ENCODE measurements at regions not wholly inside any gene's neighbourhood (a gene's known extent, or its start where the extent isn't known, plus 50 kb on each side); places are given as distances from the start of the nearest gene placed in this dataset.

DNA sequence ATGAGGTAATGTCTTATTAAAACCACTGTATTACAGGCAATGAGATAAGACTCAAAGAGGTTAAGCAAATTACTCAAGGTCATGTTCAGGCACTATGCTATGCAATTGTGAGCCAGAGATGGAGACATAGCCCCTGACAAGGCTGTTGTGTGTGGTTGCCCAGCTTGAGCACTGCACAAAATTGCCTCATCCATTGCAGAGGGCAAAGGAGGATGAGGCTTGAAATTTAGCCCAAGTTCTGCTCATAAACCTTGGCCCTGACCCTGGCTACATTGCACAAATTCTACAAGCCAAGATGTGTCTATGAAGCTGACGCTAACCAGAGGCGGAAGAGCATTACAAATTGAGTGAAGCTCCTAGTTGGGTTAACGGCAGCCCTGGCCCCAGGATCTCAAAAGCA, 65.6 kb upstream of the PGM2 start:
- TF ChIP-seq CTCF (IDR thresholded peaks at IDR 0.05 in 8 of 11, conservative IDR thresholded peaks at IDR 0.05 in 3 of 11), result no peak
- TF ChIP-seq POLR2AphosphoS5 (IDR thresholded peaks at IDR 0.05), result no peak
- TF ChIP-seq POLR2A (IDR thresholded peaks at IDR 0.05), result no peak
